HFF-Myc (cell line): ENCODE measurements at regions not wholly inside any gene's neighbourhood (a gene's known extent, or its start where the extent isn't known, plus 50 kb on each side); places are given as distances from the start of the nearest gene placed in this dataset.

Source experiments
- DNase-seq: peaks from one replicate; pipeline ENCODE4 v3.0.0-alpha.2; 2011; ENCODE audit warnings: low read depth; ENCODE audit errors: extremely low read depth
- H3K4me3 ChIP-seq: replicated peaks from 2 replicates; pipeline ENCODE4 v1.5.1; 2011; ENCODE audit warnings: low read depth, mild to moderate bottlenecking, control low read depth, low read length
- TF ChIP-seq, protein P1 (sequence below): IDR thresholded peaks from 2 replicates; pipeline ENCODE4 v1.5.1; 2012; ENCODE audit warnings: mild to moderate bottlenecking, low read depth, low read length, control low read depth; ENCODE audit errors: missing control alignments

GRCh38 chr10:90222372-90222771, 521.0 kb downstream of the KIF20B start:
- no peak overlapping the region for H3K4me3 ChIP-seq
- DNase-seq = peak; percentile 87
- TF ChIP-seq, protein P1, sequence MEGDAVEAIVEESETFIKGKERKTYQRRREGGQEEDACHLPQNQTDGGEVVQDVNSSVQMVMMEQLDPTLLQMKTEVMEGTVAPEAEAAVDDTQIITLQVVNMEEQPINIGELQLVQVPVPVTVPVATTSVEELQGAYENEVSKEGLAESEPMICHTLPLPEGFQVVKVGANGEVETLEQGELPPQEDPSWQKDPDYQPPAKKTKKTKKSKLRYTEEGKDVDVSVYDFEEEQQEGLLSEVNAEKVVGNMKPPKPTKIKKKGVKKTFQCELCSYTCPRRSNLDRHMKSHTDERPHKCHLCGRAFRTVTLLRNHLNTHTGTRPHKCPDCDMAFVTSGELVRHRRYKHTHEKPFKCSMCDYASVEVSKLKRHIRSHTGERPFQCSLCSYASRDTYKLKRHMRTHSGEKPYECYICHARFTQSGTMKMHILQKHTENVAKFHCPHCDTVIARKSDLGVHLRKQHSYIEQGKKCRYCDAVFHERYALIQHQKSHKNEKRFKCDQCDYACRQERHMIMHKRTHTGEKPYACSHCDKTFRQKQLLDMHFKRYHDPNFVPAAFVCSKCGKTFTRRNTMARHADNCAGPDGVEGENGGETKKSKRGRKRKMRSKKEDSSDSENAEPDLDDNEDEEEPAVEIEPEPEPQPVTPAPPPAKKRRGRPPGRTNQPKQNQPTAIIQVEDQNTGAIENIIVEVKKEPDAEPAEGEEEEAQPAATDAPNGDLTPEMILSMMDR = no peak

DNA sequence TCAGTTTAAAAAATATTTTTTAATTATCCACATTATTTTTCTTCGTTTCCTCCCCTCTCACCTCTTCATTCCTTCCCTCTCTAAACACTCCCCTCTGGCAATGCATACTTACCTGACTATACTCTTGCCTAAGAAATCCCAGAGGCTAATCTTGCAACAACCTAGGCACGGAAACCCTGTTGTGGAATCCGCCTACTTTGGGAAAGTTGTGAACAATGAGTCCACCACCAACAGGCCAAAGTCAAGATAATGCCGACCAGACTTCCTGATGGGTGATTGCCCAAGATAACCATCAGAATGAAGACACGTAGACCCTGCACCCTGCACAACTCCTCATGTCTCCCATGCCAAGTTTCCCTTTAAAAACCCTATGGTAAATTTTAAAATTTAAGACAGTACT, 521.5 kb downstream of the KIF20B start:
- H3K4me3 ChIP-seq = no peak overlapping the region
- TF ChIP-seq, protein P1 = no peak
- DNase-seq = no peak

DNA sequence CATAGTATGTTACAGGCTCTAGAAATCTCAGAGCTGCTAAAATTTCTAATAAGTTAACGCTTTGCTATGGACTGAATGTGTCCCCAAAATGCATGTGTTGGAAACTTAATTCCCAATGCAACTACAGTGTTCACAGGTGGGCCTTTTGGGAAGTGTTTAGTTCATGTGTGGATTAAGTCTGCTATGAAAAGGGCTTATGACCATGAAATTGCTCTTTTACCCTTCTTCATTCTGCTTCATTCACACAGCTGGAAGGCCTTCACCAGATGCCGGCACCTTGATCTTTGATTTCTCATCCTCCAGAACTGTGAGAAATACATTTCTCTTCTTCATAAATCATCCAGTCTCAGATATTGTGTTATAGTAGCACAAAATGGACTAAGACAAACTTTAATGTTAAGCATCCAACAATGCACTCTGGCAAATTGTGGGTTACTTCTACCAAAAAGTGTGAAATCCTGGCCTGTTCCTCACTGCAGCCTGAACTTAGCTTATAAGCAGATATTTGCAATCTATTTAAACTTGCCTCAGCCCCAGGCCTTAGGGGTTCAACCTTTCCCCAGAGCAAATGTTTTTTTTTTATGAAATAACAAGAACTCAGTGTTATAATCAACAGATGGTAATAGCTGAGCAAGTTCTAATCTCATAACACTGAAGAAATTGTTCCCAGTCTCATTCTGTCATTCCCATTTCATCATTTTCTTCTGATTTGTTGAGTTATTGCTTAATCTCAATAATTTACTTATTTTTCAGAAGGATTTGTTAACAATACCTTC, 523.6 kb downstream of the KIF20B start:
- DNase-seq = no peak
- no peak overlapping the region for H3K4me3 ChIP-seq
- TF ChIP-seq, protein P1 = no peak

DNA sequence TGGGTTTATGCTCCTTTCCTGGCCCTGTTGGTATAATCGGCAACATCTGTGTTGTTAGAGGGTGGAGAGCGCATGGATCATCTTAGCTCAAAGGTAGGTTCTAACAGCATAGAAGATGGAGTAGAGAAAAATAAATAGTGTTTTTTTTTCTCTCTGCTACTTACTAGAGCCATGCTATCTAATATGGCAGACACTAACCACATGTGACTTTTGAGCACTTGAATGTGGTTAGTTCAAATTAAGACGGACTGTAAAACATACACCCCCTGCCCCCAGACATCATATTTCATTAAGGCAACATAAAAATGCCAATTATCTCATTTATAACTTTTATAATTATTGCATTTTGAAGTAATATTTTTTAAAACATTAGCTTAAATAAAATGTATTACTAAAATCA, 525.1 kb downstream of the KIF20B start:
- no peak overlapping the region for H3K4me3 ChIP-seq
- no peak for DNase-seq

DNA sequence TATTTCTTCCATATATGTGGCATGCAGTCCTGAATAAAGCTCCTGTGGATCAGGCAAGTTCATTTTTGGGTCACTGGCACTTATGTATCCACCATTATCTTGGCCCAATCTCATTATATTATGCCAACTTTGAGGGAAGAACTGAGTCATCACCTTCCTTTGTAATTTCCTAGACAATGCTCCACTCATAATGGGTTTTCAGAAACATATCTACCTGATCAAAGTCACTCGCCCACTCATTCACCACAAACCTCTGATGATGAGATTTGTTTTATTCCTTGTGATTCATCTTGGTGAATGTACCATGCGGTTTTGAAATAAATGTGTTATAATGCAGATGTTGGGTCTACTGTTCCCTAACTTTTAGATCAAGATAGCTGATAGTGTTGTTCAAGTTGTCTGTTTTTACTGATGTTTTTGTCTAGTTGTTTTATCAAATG, 525.8 kb downstream of the KIF20B start:
- peak; percentile 88 for DNase-seq
- TF ChIP-seq, protein P1 = no peak
- H3K4me3 ChIP-seq = no peak overlapping the region

More for the DNA sequence above, 525.1 kb downstream of the KIF20B start:
- TF ChIP-seq, protein P1 = no peak

GRCh38 chr10:90227786-90228185, 526.4 kb downstream of the KIF20B start:
- TF ChIP-seq, protein P1 = no peak
- H3K4me3 ChIP-seq = no peak overlapping the region
- DNase-seq = no peak
